HEK293 (cell line): ENCODE measurements at regions not wholly inside any gene's neighbourhood (a gene's known extent, or its start where the extent isn't known, plus 50 kb on each side); places are given as distances from the start of the nearest gene placed in this dataset.

ENCODE experiments used
- CTCF ChIP-seq: fragments of 450-650 bp; formaldehyde crosslinking; IDR thresholded peaks from 2 replicates; pipeline ENCODE4 v1.5.1; 2016; ENCODE audit warnings: missing biosample characterization, missing genetic modification characterization
- REST ChIP-seq: fragments of 450-650 bp; formaldehyde crosslinking; IDR thresholded peaks from 2 replicates; pipeline ENCODE4 v1.5.1; 2016; ENCODE audit warnings: missing biosample characterization, missing genetic modification characterization
- YY1 ChIP-seq: fragments of 450-650 bp; formaldehyde crosslinking; IDR thresholded peaks from 2 replicates; pipeline ENCODE4 v1.5.1; 2018; ENCODE audit warnings: missing biosample characterization, missing genetic modification characterization
- YY2 ChIP-seq: fragments of 450-650 bp; formaldehyde crosslinking; IDR thresholded peaks from 2 replicates; pipeline ENCODE4 v1.5.1; 2016; ENCODE audit warnings: missing biosample characterization, missing genetic modification characterization
- ZBTB26 ChIP-seq: fragments of 450-650 bp; formaldehyde crosslinking; optimal IDR thresholded peaks from 2 replicates; pipeline ENCODE3; 2016; ENCODE audit warnings: missing biosample characterization, mild to moderate bottlenecking, missing genetic modification characterization
- ZNF10 ChIP-seq: fragments of 450-650 bp; formaldehyde crosslinking; IDR thresholded peaks from 2 replicates; pipeline ENCODE4 v1.5.1; 2017; ENCODE audit warnings: missing biosample characterization, missing genetic modification characterization
- ZNF184 ChIP-seq: fragments of 450-650 bp; IDR thresholded peaks from 2 replicates; pipeline ENCODE4 v1.5.1; 2018; ENCODE audit warnings: missing biosample characterization, mild to moderate bottlenecking, missing genetic modification characterization
- ZNF239 ChIP-seq: fragments of 450-650 bp; formaldehyde crosslinking; IDR thresholded peaks from 2 replicates; pipeline ENCODE4 v1.5.1; 2016; ENCODE audit warnings: missing biosample characterization, missing genetic modification characterization
- ZNF274 ChIP-seq, 2 experiments: fragments of 200-500 bp in 1 of 2; fragments of 450-650 bp in 1 of 2; sonication (Bioruptor generic) in 1 of 2; formaldehyde crosslinking in 1 of 2; IDR thresholded peaks; 2 replicates each; pipeline versions ENCODE4 v1.5.1 to v1.6.1; 2014 to 2016; ENCODE audit warnings: borderline replicate concordance in 1 of 2, inconsistent platforms in 1 of 2, low read length in 1 of 2, missing biosample characterization in 1 of 2, missing genetic modification characterization in 1 of 2
- ZNF670 ChIP-seq: fragments of 450-650 bp; formaldehyde crosslinking; IDR thresholded peaks from 2 replicates; pipeline ENCODE4 v1.5.1; 2016; ENCODE audit warnings: missing biosample characterization, missing genetic modification characterization, low read depth
- ZNF707 ChIP-seq: fragments of 450-650 bp; formaldehyde crosslinking; IDR thresholded peaks from 2 replicates; pipeline ENCODE4 v1.5.1; 2016; ENCODE audit warnings: missing biosample characterization, missing genetic modification characterization
- ZNF768 ChIP-seq: fragments of 450-650 bp; formaldehyde crosslinking; IDR thresholded peaks from 2 replicates; pipeline ENCODE4 v1.5.1; 2018; ENCODE audit warnings: missing biosample characterization, mild to moderate bottlenecking, missing genetic modification characterization
- ZNF843 ChIP-seq: fragments of 450-650 bp; formaldehyde crosslinking; IDR thresholded peaks from 2 replicates; pipeline ENCODE4 v1.5.1; 2016; ENCODE audit warnings: missing biosample characterization, missing genetic modification characterization

- TF ChIP-seq CTCF (tag by site-specific recombination) (no peak), ZNF707 (tag by site-specific recombination) (no peak), ZNF239 (tag by site-specific recombination) (no peak), ZNF670 (tag by site-specific recombination) (no peak), REST (tag by site-specific recombination) (no peak), ZNF10 (tag by site-specific recombination) (no peak), ZNF274 (IDR thresholded peaks at IDR 0.05; ENCODE audit: low read length) (no peak), ZNF274 (tag by site-specific recombination; IDR thresholded peaks at IDR 0.05; ENCODE audit: borderline replicate concordance) (no peak), ZBTB26 (tag by site-specific recombination) (no peak), YY2 (no peak), ZNF184 (no peak), YY1 (tag by site-specific recombination) (no peak), ZNF843 (no peak), ZNF768 (tag by site-specific recombination) (no peak)
Measured at GRCh38 chr2:3091696-3092095, 285.9 kb downstream of the EIPR1 start.
